Neural cell (in vitro differentiated cells): ENCODE measurements at regions not wholly inside any gene's neighbourhood (a gene's known extent, or its start where the extent isn't known, plus 50 kb on each side); places are given as distances from the start of the nearest gene placed in this dataset.
A peak's percentile ranks its signal among the peaks of the same experiment; 100 is the strongest.

Experiments
- H2AFZ ChIP-seq: fragments of 200-600, 300-800 bp; sonication (generic), shearing (Covaris generic); 2 replicates; pipeline ENCODE4 v1.6.0; 2014; ENCODE audit warnings: low read depth, mild to moderate bottlenecking, antibody characterized with exemption, low read length, moderate library complexity
- H3F3A ChIP-seq: fragments of 200-600 bp; shearing (Covaris generic); 2 replicates; pipeline ENCODE4 v1.6.1; 2016; ENCODE audit warnings: mild to moderate bottlenecking, moderate library complexity, mixed read lengths, antibody characterized with exemption, low read length; ENCODE audit not compliant: insufficient read depth, poor library complexity, severe bottlenecking
- H3K27ac ChIP-seq: fragments of 200-600, 300-800 bp; sonication (generic), shearing (Covaris generic); 2 replicates; pipeline ENCODE4 v1.5.1; 2014; ENCODE audit warnings: mild to moderate bottlenecking, low read length, moderate library complexity
- H3K27me3 ChIP-seq: fragments of 300-800, 200-600 bp; sonication (generic), shearing (Covaris generic); 2 replicates; pipeline ENCODE4 v1.6.0; 2014; ENCODE audit warnings: mild to moderate bottlenecking, low read depth, low read length, moderate library complexity; ENCODE audit not compliant: insufficient read depth
- H3K36me3 ChIP-seq: fragments of 300-800, 200-600 bp; sonication (generic), shearing (Covaris generic); 2 replicates; pipeline ENCODE4 v1.5.1; 2014; ENCODE audit warnings: mild to moderate bottlenecking, antibody characterized with exemption, low read length, moderate library complexity; ENCODE audit not compliant: insufficient read depth
- H3K4me2 ChIP-seq: fragments of 300-800, 200-600 bp; sonication (generic), shearing (Covaris generic); 2 replicates; pipeline ENCODE4 v1.6.0; 2014; ENCODE audit warnings: mild to moderate bottlenecking, low read length
- H3K4me3 ChIP-seq: fragments of 300-800, 200-600 bp; sonication (generic), shearing (Covaris generic); 2 replicates; pipeline ENCODE4 v1.5.1; 2014; ENCODE audit warnings: mild to moderate bottlenecking, low read length, moderate library complexity
- H3K79me2 ChIP-seq: fragments of 200-600 bp; shearing (Covaris generic); replicated peaks from 2 replicates; pipeline ENCODE4 v1.6.0; 2014; ENCODE audit warnings: mild to moderate bottlenecking, low read length, moderate library complexity; ENCODE audit not compliant: insufficient read depth
- H3K9ac ChIP-seq: fragments of 300-800, 200-600 bp; sonication (generic), shearing (Covaris generic); 2 replicates; pipeline ENCODE4 v1.6.1; 2016; ENCODE audit warnings: mild to moderate bottlenecking, low read length, mixed read lengths
- H3K9me2 ChIP-seq: fragments of 200-600 bp; shearing (Covaris generic); 2 replicates; pipeline ENCODE4 v1.6.1; 2016; ENCODE audit warnings: mild to moderate bottlenecking, low read length, mixed read lengths; ENCODE audit not compliant: insufficient read depth
- H3K9me3 ChIP-seq: fragments of 200-600, 300-800 bp; sonication (generic), shearing (Covaris generic); 2 replicates; pipeline ENCODE4 v1.6.1; 2016; ENCODE audit warnings: mild to moderate bottlenecking, mixed run types, low read length, moderate library complexity, mixed read lengths
- H4K20me1 ChIP-seq: fragments of 200-600 bp; shearing (Covaris generic); 2 replicates; pipeline ENCODE4 v1.6.1; 2016; ENCODE audit warnings: mild to moderate bottlenecking, mixed run types; ENCODE audit not compliant: insufficient read depth
- EP300 ChIP-seq: fragments of 450-650 bp; conservative IDR thresholded peaks from 2 replicates; pipeline ENCODE4 v1.6.1; 2014; ENCODE audit warnings: antibody characterized with exemption, mild to moderate bottlenecking, moderate library complexity; ENCODE audit not compliant: poor library complexity, severe bottlenecking
- EZH2 ChIP-seq: fragments of 200-600, 300-800 bp; shearing (Covaris generic), sonication (generic); IDR thresholded peaks from 2 replicates; pipeline ENCODE4 v1.6.1; 2014; ENCODE audit warnings: antibody characterized with exemption, low read length, borderline replicate concordance, mild to moderate bottlenecking; ENCODE audit not compliant: insufficient read depth, poor library complexity, severe bottlenecking
- MXI1 ChIP-seq: fragments of 450-650 bp; conservative IDR thresholded peaks from 2 replicates; pipeline ENCODE4 v1.6.1; 2014; ENCODE audit warnings: antibody characterized with exemption, mild to moderate bottlenecking; ENCODE audit not compliant: poor library complexity, severe bottlenecking
- POLR2AphosphoS5 ChIP-seq: IDR thresholded peaks from 2 replicates; pipeline ENCODE4 v1.6.1; 2012
- RAD21 ChIP-seq: fragments of 450-650 bp; conservative IDR thresholded peaks from 2 replicates; pipeline ENCODE4 v1.6.1; 2014; ENCODE audit warnings: antibody characterized with exemption, mild to moderate bottlenecking, moderate library complexity
- REST ChIP-seq: IDR thresholded peaks from 2 replicates; pipeline ENCODE4 v1.6.1; 2012; ENCODE audit warnings: borderline replicate concordance
- SMC3 ChIP-seq: fragments of 450-650 bp; conservative IDR thresholded peaks from 2 replicates; pipeline ENCODE4 v1.6.1; 2014; ENCODE audit warnings: antibody characterized with exemption, mild to moderate bottlenecking, moderate library complexity; ENCODE audit not compliant: poor library complexity
- TAF1 ChIP-seq: IDR thresholded peaks from 2 replicates; pipeline ENCODE4 v1.6.1; 2012; ENCODE audit warnings: low read depth
- TF ChIP-seq, protein P1 (sequence below): fragments of 450-650 bp; IDR thresholded peaks from 2 replicates; pipeline ENCODE4 v1.5.1; 2014; ENCODE audit warnings: antibody characterized with exemption, mild to moderate bottlenecking, moderate library complexity; ENCODE audit not compliant: poor library complexity, severe bottlenecking

- TF ChIP-seq MXI1 (no peak), EP300 (no peak), EZH2 (no peak), REST (no peak), RAD21 (no peak), POLR2AphosphoS5 (no peak)
- TF ChIP-seq, protein P1, sequence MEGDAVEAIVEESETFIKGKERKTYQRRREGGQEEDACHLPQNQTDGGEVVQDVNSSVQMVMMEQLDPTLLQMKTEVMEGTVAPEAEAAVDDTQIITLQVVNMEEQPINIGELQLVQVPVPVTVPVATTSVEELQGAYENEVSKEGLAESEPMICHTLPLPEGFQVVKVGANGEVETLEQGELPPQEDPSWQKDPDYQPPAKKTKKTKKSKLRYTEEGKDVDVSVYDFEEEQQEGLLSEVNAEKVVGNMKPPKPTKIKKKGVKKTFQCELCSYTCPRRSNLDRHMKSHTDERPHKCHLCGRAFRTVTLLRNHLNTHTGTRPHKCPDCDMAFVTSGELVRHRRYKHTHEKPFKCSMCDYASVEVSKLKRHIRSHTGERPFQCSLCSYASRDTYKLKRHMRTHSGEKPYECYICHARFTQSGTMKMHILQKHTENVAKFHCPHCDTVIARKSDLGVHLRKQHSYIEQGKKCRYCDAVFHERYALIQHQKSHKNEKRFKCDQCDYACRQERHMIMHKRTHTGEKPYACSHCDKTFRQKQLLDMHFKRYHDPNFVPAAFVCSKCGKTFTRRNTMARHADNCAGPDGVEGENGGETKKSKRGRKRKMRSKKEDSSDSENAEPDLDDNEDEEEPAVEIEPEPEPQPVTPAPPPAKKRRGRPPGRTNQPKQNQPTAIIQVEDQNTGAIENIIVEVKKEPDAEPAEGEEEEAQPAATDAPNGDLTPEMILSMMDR = no peak
- no peak overlapping the region for H3K9ac ChIP-seq
- H3K79me2 ChIP-seq = no peaks in the 10 kb centered on the region
- no peak overlapping the region for H3K4me3 ChIP-seq
- no peaks in the 10 kb centered on the region for H3F3A ChIP-seq
- no peak overlapping the region for H3K4me2 ChIP-seq
- no peaks in the 10 kb centered on the region for H3K9me3 ChIP-seq
- H2AFZ ChIP-seq = no peak overlapping the region
- H3K36me3 ChIP-seq = no peaks in the 10 kb centered on the region
- H3K27me3 ChIP-seq = no peaks in the 10 kb centered on the region
- H3K27ac ChIP-seq = no peak overlapping the region
- no peaks in the 10 kb centered on the region for H3K9me2 ChIP-seq
- no peaks in the 10 kb centered on the region for H4K20me1 ChIP-seq
Measured at GRCh38 chr13:86282442-86282841, 483.2 kb upstream of the SLITRK6 start.

DNA sequence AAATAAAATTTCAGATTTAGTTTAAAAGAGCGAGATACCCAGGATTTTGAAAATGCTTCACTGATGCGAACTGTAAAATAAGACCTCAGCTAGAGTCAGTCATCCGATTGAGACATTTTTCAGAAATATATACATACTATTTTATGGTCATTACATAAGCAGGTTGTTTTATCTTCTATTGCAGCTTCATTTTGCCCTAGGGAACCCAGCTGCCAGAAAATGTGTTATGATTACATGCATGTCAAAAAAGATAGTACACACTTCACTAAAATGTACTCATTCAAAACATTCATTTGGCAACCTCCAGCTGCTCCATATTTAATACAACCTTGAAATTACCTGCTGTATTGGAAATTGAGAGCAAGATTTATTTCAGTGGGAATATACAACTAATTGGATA is 483.8 kb upstream of the SLITRK6 start:
- H3K4me3 ChIP-seq = no peak overlapping the region
- H3K9ac ChIP-seq = no peak overlapping the region
- no peaks in the 10 kb centered on the region for H3K9me3 ChIP-seq
- H3K4me2 ChIP-seq = no peak overlapping the region
- H4K20me1 ChIP-seq = no peaks in the 10 kb centered on the region
- no peaks in the 10 kb centered on the region for H3K36me3 ChIP-seq
- H3K27me3 ChIP-seq = no peaks in the 10 kb centered on the region
- TF ChIP-seq SMC3 = no peak
- TF ChIP-seq MXI1 = no peak
- peak; percentile 32 for TF ChIP-seq EP300
- TF ChIP-seq EZH2 = no peak
- no peak for TF ChIP-seq REST
- TF ChIP-seq TAF1 = no peak
- TF ChIP-seq, protein P1 = no peak
- TF ChIP-seq POLR2AphosphoS5 = peak; percentile 36
- no peak for TF ChIP-seq RAD21
- H3K79me2 ChIP-seq = no peaks in the 10 kb centered on the region
- H2AFZ ChIP-seq = no peak overlapping the region
- H3K9me2 ChIP-seq = no peaks in the 10 kb centered on the region
- no peaks in the 10 kb centered on the region for H3F3A ChIP-seq
- no peak overlapping the region for H3K27ac ChIP-seq
